ENCODE measurements at regions not wholly inside any gene's neighbourhood (a gene's known extent, or its start where the extent isn't known, plus 50 kb on each side); places are given as distances from the start of the nearest gene placed in this dataset.

DNA sequence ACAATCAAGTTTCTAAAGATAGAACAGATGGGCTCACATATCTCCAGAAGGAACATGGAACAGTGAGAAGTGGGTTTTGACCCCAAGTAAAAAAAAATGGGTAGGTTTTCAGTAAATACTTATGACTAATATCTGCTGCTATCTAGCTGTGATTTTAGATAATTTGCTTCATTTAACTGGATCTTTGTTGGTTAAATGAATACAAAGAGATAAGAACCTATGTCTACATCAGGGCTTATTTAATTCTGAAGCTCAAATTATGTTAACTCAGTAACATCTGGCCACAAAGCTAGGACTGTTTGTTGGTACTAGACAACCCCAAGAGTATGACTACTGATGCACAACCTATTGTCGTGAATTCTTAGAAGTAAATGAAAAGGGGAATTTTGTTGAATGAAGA is 144.4 kb upstream of the SESN3 start:
- no peak for DNase-seq

- DNase-seq, result no peak
These were observed 143.1 kb upstream of the SESN3 start for GRCh38 chr11:95374105-95374504.

- DNase-seq, result no peak
These were observed 142.2 kb upstream of the SESN3 start for GRCh38 chr11:95373241-95373640.

DNA sequence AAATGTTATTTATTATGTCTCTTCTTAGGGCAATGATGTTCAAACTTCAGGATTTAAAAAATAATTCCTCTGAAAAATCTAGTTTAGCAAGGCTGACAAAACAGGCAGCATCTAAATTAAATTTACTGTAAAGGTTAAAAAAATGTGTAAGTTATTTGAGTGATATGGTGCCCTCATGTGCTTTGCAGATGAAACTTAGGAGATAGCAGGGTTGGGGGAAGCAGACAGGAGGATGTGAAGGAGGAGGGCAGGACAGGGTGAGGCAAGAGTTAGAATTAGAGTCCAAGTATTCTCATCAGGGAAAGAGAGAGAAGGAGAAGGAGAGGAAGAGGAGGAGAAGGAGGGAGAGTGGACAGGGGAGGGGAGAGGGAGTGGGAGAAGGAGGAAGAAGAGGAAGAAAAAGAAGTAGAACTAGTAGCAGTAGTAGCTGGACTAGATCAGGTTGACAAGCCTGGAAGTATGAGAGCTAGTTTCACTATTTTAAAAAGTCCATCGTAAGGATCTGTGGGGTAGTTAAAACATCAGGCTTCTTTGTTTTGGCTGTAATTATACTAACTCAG is 141.2 kb upstream of the SESN3 start:
- no peak for DNase-seq

DNA sequence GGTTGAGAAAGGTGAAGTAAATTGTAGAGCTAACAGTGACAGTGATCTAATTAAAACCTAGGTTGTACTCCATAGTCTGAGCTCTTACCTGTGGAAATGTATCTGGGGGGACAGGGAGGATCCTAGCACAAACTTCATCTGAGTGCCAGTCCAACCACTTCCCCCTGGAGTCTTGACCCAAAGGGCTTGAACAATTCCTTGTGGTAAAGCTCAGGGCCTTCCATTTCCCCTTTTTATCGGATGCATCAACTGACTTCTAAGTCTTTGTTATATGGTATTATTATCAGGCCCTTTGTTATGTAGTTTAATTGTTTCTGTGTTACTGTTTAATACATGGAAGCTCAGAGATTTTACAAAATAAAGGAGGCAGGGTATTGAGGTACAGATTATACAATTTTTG is 140.2 kb upstream of the SESN3 start:
- DNase-seq, result no peak

- DNase-seq, result no peak
These were observed 136.7 kb upstream of the SESN3 start for GRCh38 chr11:95367726-95368125.

- DNase-seq, result no peak
These were observed 134.3 kb upstream of the SESN3 start for GRCh38 chr11:95365348-95365747.

GRCh38 chr11:95364324-95365295 is 133.6 kb upstream of the SESN3 start:
- no peak for DNase-seq

GRCh38 chr11:95363708-95364107 is 132.7 kb upstream of the SESN3 start:
- DNase-seq, result no peak

- DNase-seq, result no peak
These were observed 132.2 kb upstream of the SESN3 start for GRCh38 chr11:95363164-95363563.

- DNase-seq, result no peak
These were observed 130.2 kb upstream of the SESN3 start for GRCh38 chr11:95361180-95361579.

GRCh38 chr11:95360377-95361075 is 129.5 kb upstream of the SESN3 start:
- no peak for DNase-seq

DNA sequence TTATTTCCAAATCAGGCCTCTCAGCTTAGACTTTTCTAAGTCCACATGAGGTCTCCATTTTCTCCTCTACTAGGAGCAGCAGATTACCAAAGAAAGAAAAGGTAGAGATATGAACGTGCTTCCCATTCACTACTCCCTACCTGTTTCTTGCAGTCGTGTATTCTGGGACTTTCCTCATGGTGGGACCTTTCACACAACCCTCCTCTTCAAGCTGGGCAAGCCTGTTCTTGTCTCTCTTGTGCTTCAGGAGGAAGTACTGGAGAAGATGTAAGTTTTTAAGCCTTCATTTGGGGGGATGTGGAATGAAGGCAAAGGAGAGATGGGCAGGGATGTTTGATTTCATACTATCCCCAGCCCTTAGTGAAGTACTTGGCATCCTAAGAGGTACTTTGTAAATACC is 128.8 kb upstream of the SESN3 start:
- DNase-seq, result no peak

- DNase-seq, result no peak
These were observed 128.3 kb upstream of the SESN3 start for GRCh38 chr11:95359341-95359663.

- no peak for DNase-seq
These were observed 127.7 kb upstream of the SESN3 start for GRCh38 chr11:95358511-95359340.

DNA sequence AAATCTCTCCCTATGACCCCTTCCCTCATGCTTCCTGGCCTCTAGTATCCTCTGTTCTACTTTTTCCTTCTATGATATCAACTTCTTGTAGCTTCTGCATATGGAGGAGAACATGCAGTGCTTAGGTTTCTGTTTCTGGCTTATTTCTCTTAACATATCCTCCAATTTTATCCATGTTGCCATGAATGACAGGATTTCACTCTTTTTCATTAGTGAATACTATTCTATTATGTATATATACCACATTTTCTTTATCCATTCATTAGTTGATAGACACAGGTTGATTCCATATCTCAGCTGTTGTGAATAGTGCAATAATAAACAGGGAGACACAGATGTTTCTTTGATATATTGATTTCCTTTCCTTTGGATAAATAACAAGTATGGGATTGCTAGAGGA is 123.3 kb upstream of the SESN3 start:
- DNase-seq, result no peak

- DNase-seq, result no peak
These were observed 122.7 kb upstream of the SESN3 start for GRCh38 chr11:95353706-95354105.

DNA sequence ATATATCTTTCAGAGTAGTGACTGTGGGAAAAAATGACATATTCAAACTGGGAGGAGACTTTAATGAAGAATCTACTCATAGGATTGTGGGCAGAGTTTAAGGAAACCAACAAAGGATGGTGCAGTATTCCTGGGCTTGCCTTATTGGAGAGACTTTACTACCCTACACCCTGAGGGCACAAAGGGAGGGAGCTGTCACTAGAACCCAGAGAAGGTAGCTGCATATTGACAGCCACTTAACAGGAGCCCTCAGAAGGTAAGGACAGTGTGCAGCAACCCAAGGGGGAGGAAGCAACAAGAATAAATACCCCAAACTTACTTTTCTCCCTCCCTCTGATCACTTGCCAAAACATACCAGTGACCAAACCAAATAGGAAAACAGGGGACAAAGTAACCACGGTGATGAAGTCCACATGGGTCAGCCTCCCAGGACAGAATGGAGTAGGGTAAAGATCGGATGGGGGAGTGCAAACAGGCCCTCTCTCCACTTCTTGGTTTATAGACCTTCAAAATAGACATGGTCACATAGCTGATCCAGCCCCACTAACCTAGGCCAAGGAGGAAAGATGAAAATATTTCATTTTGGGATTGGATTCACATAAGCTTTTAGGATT is 121.8 kb upstream of the SESN3 start:
- no peak for DNase-seq

DNA sequence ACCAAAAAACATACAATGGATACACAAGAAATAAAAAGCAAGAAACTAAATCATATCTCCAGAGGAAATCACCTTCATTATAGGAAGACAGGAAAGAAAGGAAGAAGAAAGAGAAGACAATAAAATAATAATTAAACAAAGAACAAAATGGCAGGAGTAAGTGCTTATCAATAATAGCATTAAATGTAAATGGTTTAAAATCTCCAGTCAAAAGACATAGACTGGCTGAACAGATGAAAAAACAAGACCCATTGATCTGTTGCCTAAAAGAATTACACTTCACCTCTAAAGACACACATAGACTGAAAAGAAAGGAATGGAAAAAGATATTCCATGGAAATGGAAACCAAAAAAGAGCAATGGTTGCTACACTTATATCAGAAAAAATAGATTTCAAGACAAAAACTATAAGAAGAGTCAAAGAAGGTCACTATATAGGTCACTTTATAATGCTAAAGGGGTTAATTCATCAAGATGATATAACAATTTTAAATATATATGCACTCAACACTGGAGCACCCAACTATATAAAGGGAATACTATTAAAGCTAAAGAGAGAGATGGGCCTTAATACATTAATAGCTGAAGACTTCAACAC is 118.4 kb upstream of the SESN3 start:
- no peak for DNase-seq

- DNase-seq, result no peak
These were observed 115.3 kb upstream of the SESN3 start for GRCh38 chr11:95346265-95346664.

DNA sequence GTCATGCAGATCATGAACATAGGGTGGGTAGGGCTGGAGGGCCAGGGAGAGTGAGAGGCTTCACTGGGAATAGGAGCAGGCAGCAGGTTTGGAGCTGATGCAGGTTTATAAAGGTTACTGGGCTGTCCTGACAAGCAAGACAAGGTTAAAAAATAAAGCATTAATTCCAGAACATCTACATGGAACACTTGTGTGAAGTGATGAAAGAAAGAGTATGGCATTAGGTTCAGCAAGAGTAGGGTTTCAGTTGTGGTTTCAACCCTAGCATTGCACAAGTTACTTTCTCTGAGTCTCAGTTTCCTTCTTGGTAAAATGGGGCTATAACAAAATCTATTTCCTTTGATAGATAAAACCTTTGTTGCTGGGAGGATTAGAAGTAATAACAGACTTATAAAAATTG is 114.6 kb upstream of the SESN3 start:
- DNase-seq, result no peak

Data from T-helper 9 cell (primary cell).